Left ventricle myocardium inferior (tissue), 1 donor: ENCODE measurements at regions not wholly inside any gene's neighbourhood (a gene's known extent, or its start where the extent isn't known, plus 50 kb on each side); places are given as distances from the start of the nearest gene placed in this dataset.

Experiments
- DNase-seq: peaks from one replicate; pipeline ENCODE4 v3.0.0-alpha.2; 2020
- H3K27ac ChIP-seq: fragments of 200-600 bp; replicated peaks from 2 replicates; pipeline ENCODE4 v1.8.0; 2021
- H3K27me3 ChIP-seq: fragments of 200-600 bp; 2 replicates; pipeline ENCODE4 v1.8.0; 2021; ENCODE audit warnings: low read depth
- H3K36me3 ChIP-seq: fragments of 200-600 bp; 2 replicates; pipeline ENCODE4 v1.8.0; 2021
- H3K4me1 ChIP-seq: fragments of 200-600 bp; 2 replicates; pipeline ENCODE4 v1.8.0; 2021
- H3K4me3 ChIP-seq: fragments of 200-600 bp; 2 replicates; pipeline ENCODE4 v1.8.0; 2021; ENCODE audit warnings: mild to moderate bottlenecking, moderate library complexity
- H3K9me3 ChIP-seq: fragments of 200-600 bp; replicated peaks from 2 replicates; pipeline ENCODE4 v1.8.0; 2021
- CTCF ChIP-seq: fragments of 200-600 bp; IDR thresholded peaks from 2 replicates; pipeline ENCODE4 v1.8.0; 2021; ENCODE audit warnings: antibody characterized with exemption, mild to moderate bottlenecking, borderline replicate concordance
- intact Hi-C: fragments of 100-400 bp; cut with micrococcal nuclease; formaldehyde crosslinking; loops from one replicate; pipeline ENCODE4 v1.11.0; 2022
- donor health status: DM: no; HTN: yes; CAD: no; lungs with severe emphysema.

DNA sequence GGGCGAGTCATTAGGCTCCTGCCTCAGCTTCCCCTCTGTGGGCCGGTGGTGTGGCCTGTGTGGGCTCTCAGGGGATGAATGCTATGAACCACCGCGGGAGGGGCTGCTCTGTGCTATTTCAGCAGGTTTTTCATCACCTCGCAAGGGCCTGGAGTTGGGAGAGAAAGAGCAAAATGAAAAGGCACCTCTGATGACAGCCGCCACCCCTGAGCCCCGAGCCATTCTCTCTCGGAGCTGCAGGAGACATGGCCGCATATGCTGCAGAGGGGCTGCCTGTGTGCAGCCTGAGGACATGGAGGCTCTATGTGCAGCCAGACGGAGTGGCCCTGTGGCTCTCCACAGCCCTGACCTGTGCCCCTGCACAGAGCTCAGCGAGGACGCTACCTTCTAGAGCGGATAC lies 96.2 kb upstream of the CTDP1 start:
- DNase-seq: no peak
- intact Hi-C loops: no loop called here
- H3K4me1 ChIP-seq: peaks cover 13% of the 10 kb centered on the region
- H3K36me3 ChIP-seq: no peaks in the 10 kb centered on the region
- no peak for TF ChIP-seq CTCF
- no peak overlapping the region for H3K4me3 ChIP-seq
- H3K9me3 ChIP-seq: no peaks in the 10 kb centered on the region
- peaks cover 15% of the 10 kb centered on the region for H3K27me3 ChIP-seq
- no peak overlapping the region for H3K27ac ChIP-seq

DNA sequence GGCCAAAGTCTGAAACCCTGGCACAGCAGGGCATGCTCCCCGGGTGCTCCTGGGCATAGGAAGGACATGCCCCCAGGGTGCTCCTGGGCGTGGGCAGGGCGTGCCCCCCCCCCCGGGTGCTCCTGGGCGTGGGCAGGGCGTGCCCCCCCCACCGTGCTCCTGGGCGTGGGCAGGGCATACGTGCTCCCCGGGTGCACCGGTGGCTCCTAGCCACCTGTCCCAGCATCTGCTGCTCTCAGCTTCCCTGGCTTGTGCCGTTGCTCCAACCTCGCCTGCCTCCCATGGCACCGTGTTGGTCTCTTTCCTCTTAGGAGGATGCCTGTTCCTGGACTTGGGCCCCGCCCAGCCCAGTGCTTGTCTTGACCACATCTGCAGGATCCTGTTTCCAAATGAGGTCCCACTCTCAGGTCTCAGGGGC lies 95.6 kb upstream of the CTDP1 start:
- peak; percentile 11 for DNase-seq

DNA sequence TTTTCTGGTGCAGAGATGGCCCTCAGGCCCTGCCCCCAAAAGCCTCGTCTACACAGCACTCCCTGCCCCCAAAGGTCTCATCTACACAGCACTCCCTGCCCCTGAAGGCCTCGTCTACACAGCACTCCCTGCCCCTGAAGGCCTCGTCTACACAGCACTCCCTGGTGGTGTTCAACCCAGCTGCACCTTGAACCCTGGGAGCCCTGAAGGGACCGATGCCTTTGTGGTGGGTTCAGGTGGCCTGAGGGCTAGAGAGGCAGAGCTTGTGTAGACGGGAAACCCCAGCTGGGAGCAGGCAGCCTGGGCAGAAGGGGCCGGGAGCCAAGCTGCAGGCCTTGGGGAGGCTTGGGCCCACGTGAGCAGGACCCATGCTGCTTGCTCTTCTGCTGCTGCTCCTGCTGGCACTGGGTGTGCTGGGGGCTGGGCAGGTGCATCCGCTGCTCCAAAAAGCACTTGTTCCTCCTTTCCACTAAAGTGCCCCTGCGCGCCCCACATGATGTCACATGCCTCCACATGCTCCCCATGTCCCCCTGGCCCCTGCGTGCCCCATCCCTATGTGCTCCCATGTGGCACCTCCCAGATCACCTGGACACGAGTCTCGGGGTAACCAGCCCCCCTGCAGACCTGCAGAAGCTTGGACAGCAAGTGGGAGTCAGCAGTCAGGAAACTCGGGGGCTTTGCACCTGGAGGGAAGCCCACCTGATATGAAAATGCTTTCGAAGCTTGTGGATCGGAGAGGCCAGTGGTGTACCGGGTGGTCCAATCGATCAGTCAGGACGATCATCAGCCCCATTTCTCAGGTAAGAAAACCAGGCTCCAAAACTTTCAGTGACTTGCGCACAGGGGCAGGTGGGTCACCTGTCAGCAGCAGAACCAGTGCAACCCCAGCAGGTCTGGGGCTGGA lies 94.9 kb upstream of the CTDP1 start:
- DNase-seq: peak; percentile 5
- Histone ChIP-seq H3K36me3 (no peaks in the 10 kb centered on the region), H3K4me3 (no peak overlapping the region), H3K27ac (no peak overlapping the region), H3K9me3 (no peaks in the 10 kb centered on the region), H3K4me1 (peaks cover 24% of the 10 kb centered on the region), H3K27me3 (peaks cover 15% of the 10 kb centered on the region)
- TF ChIP-seq CTCF: no peak
- intact Hi-C loops: no loop called here

More for the DNA sequence above, 95.6 kb upstream of the CTDP1 start:
- no peaks in the 10 kb centered on the region for H3K9me3 ChIP-seq
- intact Hi-C loops: no loop called here
- peaks cover 17% of the 10 kb centered on the region for H3K4me1 ChIP-seq
- H3K27me3 ChIP-seq: peaks cover 15% of the 10 kb centered on the region
- H3K36me3 ChIP-seq: no peaks in the 10 kb centered on the region
- no peak overlapping the region for H3K4me3 ChIP-seq
- TF ChIP-seq CTCF: no peak
- H3K27ac ChIP-seq: no peak overlapping the region

DNA sequence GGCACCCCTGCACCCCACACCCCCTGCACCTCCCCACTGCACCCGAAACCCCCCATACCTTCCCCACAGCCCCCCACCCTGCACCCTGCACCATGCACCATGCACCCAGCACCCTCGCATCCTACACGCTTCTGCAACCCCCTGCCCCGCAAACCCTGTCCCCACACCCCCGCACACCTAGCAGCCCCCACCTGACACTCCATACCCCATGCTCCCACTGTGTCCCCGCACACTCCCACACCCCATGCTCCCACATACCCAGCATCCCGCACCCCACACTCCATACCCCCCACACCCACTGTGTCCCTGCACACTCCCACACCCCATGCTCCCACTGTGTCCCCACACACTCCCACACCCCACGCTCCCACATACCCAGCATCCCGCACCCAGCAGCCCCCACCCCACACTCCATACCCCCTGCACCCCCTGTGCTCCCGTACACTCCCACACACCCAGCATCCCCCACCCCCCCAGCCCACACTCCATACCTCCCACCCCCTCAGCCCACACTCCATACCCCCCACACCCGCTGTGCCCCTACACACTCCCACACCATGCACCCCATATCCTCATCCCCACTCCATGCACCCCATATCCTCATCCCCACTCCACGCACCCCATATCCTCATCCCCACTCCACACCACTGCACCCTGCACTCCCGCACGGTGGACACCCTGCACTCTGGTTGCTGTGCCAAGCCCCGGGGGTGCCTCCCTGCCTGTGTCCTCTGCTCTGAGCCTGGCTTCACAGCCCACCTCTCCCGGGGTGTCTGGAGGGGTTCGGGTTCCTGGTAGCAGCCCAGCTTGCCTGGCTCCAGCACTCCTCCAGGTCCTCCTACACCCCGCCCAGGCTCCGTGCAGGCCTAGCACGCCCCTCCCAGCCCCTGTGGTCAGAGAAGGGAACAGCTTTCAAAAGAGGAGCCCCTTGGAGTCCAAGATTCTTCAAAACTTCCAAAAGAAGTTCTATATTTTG lies 93.9 kb upstream of the CTDP1 start:
- Histone ChIP-seq H3K4me3 (no peak overlapping the region), H3K36me3 (no peaks in the 10 kb centered on the region), H3K4me1 (peaks cover 34% of the 10 kb centered on the region), H3K27me3 (peaks cover 15% of the 10 kb centered on the region), H3K27ac (no peak overlapping the region), H3K9me3 (no peaks in the 10 kb centered on the region)
- intact Hi-C loops: no loop called here
- no peak for TF ChIP-seq CTCF
- peak; percentile 11 for DNase-seq

DNA sequence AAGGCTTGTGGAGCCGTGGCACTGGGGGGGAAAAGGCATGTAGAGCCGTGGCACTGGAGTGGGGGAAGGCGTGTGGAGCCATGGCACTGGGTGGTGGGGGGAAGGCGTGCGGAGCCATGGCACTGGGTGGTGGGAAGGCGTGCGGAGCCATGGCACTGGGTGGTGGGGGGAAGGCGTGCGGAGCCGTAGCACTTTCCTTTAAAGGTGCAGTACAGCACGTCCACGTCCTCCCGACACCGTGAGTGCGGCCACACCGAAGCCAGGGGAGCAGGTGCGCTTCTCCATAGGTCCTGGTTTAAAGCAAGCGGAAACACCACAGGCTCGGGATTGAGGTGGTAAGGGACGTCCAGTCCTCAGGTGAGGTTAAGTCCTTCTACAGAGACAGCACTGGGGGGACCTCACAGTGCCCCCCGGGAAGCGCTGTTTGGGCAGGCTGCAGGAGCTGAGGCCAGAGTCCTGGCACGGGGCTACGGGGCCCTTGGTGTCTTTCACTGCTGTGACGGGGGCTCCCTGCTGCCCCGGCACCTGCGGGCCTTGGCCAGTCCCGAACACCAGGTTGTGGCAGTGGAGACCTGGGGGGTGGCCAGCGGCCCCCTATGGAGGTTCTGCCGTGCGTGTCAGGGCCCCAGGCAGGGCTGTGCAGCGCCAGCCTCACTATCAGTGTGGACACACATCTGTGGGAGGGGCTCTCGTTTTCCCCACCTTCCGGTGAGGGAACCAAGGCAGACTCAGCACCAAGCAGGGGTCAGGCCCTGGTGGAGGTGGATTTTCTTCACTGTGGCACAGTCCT lies 93.0 kb upstream of the CTDP1 start:
- no peak overlapping the region for H3K27ac ChIP-seq
- DNase-seq: peak; percentile 13
- H3K4me1 ChIP-seq: peaks cover 37% of the 10 kb centered on the region
- no peaks in the 10 kb centered on the region for H3K9me3 ChIP-seq
- no peak for TF ChIP-seq CTCF
- intact Hi-C loops: no loop called here
- peaks cover 15% of the 10 kb centered on the region for H3K27me3 ChIP-seq
- H3K4me3 ChIP-seq: no peak overlapping the region
- no peaks in the 10 kb centered on the region for H3K36me3 ChIP-seq
